IMR-90 (cell line): ENCODE measurements at regions not wholly inside any gene's neighbourhood (a gene's known extent, or its start where the extent isn't known, plus 50 kb on each side); places are given as distances from the start of the nearest gene placed in this dataset.

ENCODE experiments used
- ATAC-seq: fragments of 200-7000 bp; cut with Tn5 transposase; 2 replicates; pipeline ENCODE4 v1.9.1; 2020; ENCODE audit warnings: low read depth, mild to moderate bottlenecking, moderate library complexity
- BruUV-seq: library from RNA; stranded (reverse); fragments of 400-500 nt; replicated peaks from 2 replicates; lab custom pipeline; 2021; lab: Mats Ljungman, UMichigan
- CTCF ChIA-PET: fragments of 300-600 bp; formaldehyde crosslinking; extraction: SDS; loops from one replicate; lab custom pipeline; 2021; ENCODE audit warnings: antibody characterized with exemption; lab: Yijun Ruan, JAX
- POLR2A ChIA-PET: fragments of 300-600 bp; sonication (Branson Sonifier 250); formaldehyde crosslinking; loops from one replicate; lab custom pipeline; 2022; ENCODE audit warnings: antibody characterized with exemption; ENCODE audit not compliant: unreplicated experiment; lab: Charles Lee
- DNase-seq: peaks from one replicate; pipeline ENCODE4 v3.0.0; 2013
- H2AFZ ChIP-seq: replicated peaks from 2 replicates; pipeline ENCODE3; 2013; ENCODE audit warnings: low read length, mild to moderate bottlenecking; ENCODE audit not compliant: poor library complexity
- H2AK5ac ChIP-seq: 2 replicates; pipeline ENCODE4 v1.6.1; 2013; ENCODE audit warnings: low read depth, low read length, inconsistent platforms
- H2AK9ac ChIP-seq: replicated peaks from 2 replicates; pipeline ENCODE3; 2013; ENCODE audit warnings: mild to moderate bottlenecking, low read depth, low read length, moderate library complexity; ENCODE audit not compliant: poor library complexity
- H2BK120ac ChIP-seq: 2 replicates; pipeline ENCODE4 v1.6.1; 2013; ENCODE audit warnings: low read depth, low read length, inconsistent platforms
- H2BK15ac ChIP-seq: 3 replicates; pipeline ENCODE4 v1.6.1; 2013; ENCODE audit warnings: low read depth, low read length, inconsistent platforms
- H2BK20ac ChIP-seq: 2 replicates; pipeline ENCODE4 v1.6.1; 2013; ENCODE audit warnings: low read depth, mild to moderate bottlenecking, inconsistent platforms, low read length, moderate library complexity
- H2BK5ac ChIP-seq: 2 replicates; pipeline ENCODE4 v1.6.1; 2013; ENCODE audit warnings: mild to moderate bottlenecking, low read depth, low read length, inconsistent platforms; ENCODE audit not compliant: poor library complexity, severe bottlenecking
- H3K14ac ChIP-seq: replicated peaks from 2 replicates; pipeline ENCODE4 v1.6.1; 2013; ENCODE audit warnings: low read depth, low read length, inconsistent platforms
- H3K18ac ChIP-seq: 2 replicates; pipeline ENCODE4 v1.6.1; 2013; ENCODE audit warnings: low read depth, low read length, control low read depth
- H3K23ac ChIP-seq: 2 replicates; pipeline ENCODE4 v1.6.1; 2013; ENCODE audit warnings: low read depth, low read length, inconsistent platforms
- H3K27ac ChIP-seq: 2 replicates; pipeline ENCODE4 v1.5.1; 2013; ENCODE audit warnings: mild to moderate bottlenecking, control low read depth, low read length; ENCODE audit not compliant: insufficient read depth
- H3K27me3 ChIP-seq: 2 replicates; pipeline ENCODE4 v1.6.1; 2013; ENCODE audit warnings: low read length; ENCODE audit not compliant: control insufficient read depth, insufficient read depth
- H3K36me3 ChIP-seq: 2 replicates; pipeline ENCODE4 v1.6.1; 2013; ENCODE audit warnings: low read length, mixed read lengths; ENCODE audit not compliant: control insufficient read depth, insufficient read depth
- H3K4ac ChIP-seq: 2 replicates; pipeline ENCODE4 v1.6.1; 2013; ENCODE audit warnings: low read depth, low read length, inconsistent platforms
- H3K4me1 ChIP-seq: 2 replicates; pipeline ENCODE4 v1.6.1; 2013; ENCODE audit warnings: low read length, mixed read lengths; ENCODE audit not compliant: control insufficient read depth, insufficient read depth
- H3K4me2 ChIP-seq: 2 replicates; pipeline ENCODE4 v1.6.1; 2013; ENCODE audit warnings: low read depth, mild to moderate bottlenecking, control low read depth, low read length, moderate library complexity
- H3K4me3 ChIP-seq: 2 replicates; pipeline ENCODE4 v1.5.1; 2013; ENCODE audit warnings: low read depth, mild to moderate bottlenecking, control low read depth, low read length, moderate library complexity; ENCODE audit not compliant: insufficient read depth
- H3K56ac ChIP-seq: 2 replicates; pipeline ENCODE4 v1.6.1; 2013; ENCODE audit warnings: low read length, inconsistent platforms; ENCODE audit not compliant: insufficient read depth; ENCODE audit errors: extremely low read depth
- H3K79me1 ChIP-seq, 2 experiments: 2 replicates each; pipeline ENCODE4 v1.6.1; 2013; ENCODE audit warnings: low read length in 2 of 2, inconsistent platforms in 1 of 2, low read depth in 1 of 2
- H3K9ac ChIP-seq: 2 replicates; pipeline ENCODE4 v1.6.1; 2013; ENCODE audit warnings: low read depth, low read length, control low read depth
- H3K9me1 ChIP-seq: 2 replicates; pipeline ENCODE4 v1.6.1; 2013; ENCODE audit warnings: low read length, inconsistent platforms; ENCODE audit not compliant: insufficient read depth
- H3K9me3 ChIP-seq: 2 replicates; pipeline ENCODE4 v1.6.1; 2013; ENCODE audit warnings: low read length; ENCODE audit not compliant: control insufficient read depth, insufficient read depth
- H4K20me1 ChIP-seq: 2 replicates; pipeline ENCODE4 v1.6.1; 2013; ENCODE audit warnings: low read length, inconsistent platforms; ENCODE audit not compliant: insufficient read depth
- H4K5ac ChIP-seq: 2 replicates; pipeline ENCODE4 v1.6.1; 2013; ENCODE audit warnings: mild to moderate bottlenecking, low read depth, low read length, control low read depth
- H4K8ac ChIP-seq, 2 experiments: 2 replicates each; pipeline ENCODE4 v1.6.1; 2013; ENCODE audit warnings: low read depth in 2 of 2, low read length in 2 of 2, control low read depth in 1 of 2, inconsistent platforms in 1 of 2
- H4K91ac ChIP-seq: 2 replicates; pipeline ENCODE4 v1.6.1; 2013; ENCODE audit warnings: low read depth, low read length, inconsistent platforms; ENCODE audit not compliant: insufficient read depth
- BHLHE40 ChIP-seq: fragments of 150-350 bp; IDR thresholded peaks from 2 replicates; pipeline ENCODE4 v1.6.1; 2016; ENCODE audit warnings: mild to moderate bottlenecking, low read depth, low read length
- CEBPB ChIP-seq: IDR thresholded peaks from 2 replicates; pipeline ENCODE4 v1.6.1; 2012; ENCODE audit warnings: low read depth, low read length, improper control_type of control experiment
- CTCF ChIP-seq: conservative IDR thresholded peaks from 2 replicates; pipeline ENCODE4 v1.5.1; 2012; ENCODE audit warnings: mild to moderate bottlenecking, low read depth, low read length, improper control_type of control experiment
- ELK1 ChIP-seq: fragments of 150-350 bp; IDR thresholded peaks from 2 replicates; pipeline ENCODE4 v1.6.1; 2016; ENCODE audit warnings: low read depth, mild to moderate bottlenecking, low read length, moderate library complexity, borderline replicate concordance
- FOS ChIP-seq: fragments of 150-350 bp; IDR thresholded peaks from 2 replicates; pipeline ENCODE4 v1.6.1; 2016; ENCODE audit warnings: low read depth, low read length
- MAFK ChIP-seq: IDR thresholded peaks from 2 replicates; pipeline ENCODE4 v1.6.1; 2012; ENCODE audit warnings: low read depth, low read length, improper control_type of control experiment
- NFE2L2 ChIP-seq: fragments of 150-350 bp; IDR thresholded peaks from 2 replicates; pipeline ENCODE4 v1.6.1; 2016; ENCODE audit warnings: low read depth, mild to moderate bottlenecking, low read length
- POLR2A ChIP-seq: IDR thresholded peaks from 2 replicates; pipeline ENCODE4 v1.6.1; 2012; ENCODE audit warnings: mild to moderate bottlenecking, low read depth, low read length
- RAD21 ChIP-seq: IDR thresholded peaks from 2 replicates; pipeline ENCODE4 v1.6.1; 2012; ENCODE audit warnings: low read length, improper control_type of control experiment
- RCOR1 ChIP-seq: IDR thresholded peaks from 2 replicates; pipeline ENCODE4 v1.6.1; 2012; ENCODE audit warnings: mild to moderate bottlenecking, low read length, improper control_type of control experiment; ENCODE audit not compliant: insufficient replicate concordance
- SMC3 ChIP-seq: fragments of 150-350 bp; IDR thresholded peaks from 2 replicates; pipeline ENCODE4 v1.6.1; 2016; ENCODE audit warnings: low read depth, mild to moderate bottlenecking, antibody characterized with exemption, low read length, moderate library complexity
- USF2 ChIP-seq: fragments of 150-350 bp; IDR thresholded peaks from 2 replicates; pipeline ENCODE4 v1.6.1; 2017; ENCODE audit warnings: mild to moderate bottlenecking, antibody characterized with exemption, low read length, low read depth
- WGBS, 2 experiments: methylation state at CpG; one replicate each; pipeline versions ENCODE4 v1.1.5 to v1.1.7; 2013; ENCODE audit warnings: missing lambda C conversion rate in 2 of 2; ENCODE audit not compliant: insufficient read length in 1 of 2; ENCODE audit errors: extremely low coverage in 2 of 2; 5-methylcytosine and 5-hydroxymethylcytosine counted together
- dilution Hi-C: fragments of 300-500 bp; cut with HindIII; formaldehyde crosslinking; loops from one replicate; pipeline ENCODE4 v1.14.3; 2018; ENCODE audit warnings: low sequenced_read_pairs; ENCODE audit not compliant: unreplicated experiment
- in situ Hi-C: fragments of 300-500 bp; cut with MboI; formaldehyde crosslinking; loops from 3 replicates; pipeline ENCODE4 v1.14.3; 2019; ENCODE audit warnings: low sequenced_read_pairs, inconsistent platforms, mixed read lengths
- intact Hi-C: fragments of 100-400 bp; cut with micrococcal nuclease; formaldehyde crosslinking; loops from 2 replicates; pipeline ENCODE4 v1.10.0; 2022

GRCh38 chr21:35321322-35322200, 272.5 kb upstream of the RUNX1 start:
- H3K36me3 ChIP-seq = no peaks in the 10 kb centered on the region
- no peak overlapping the region for H3K23ac ChIP-seq
- H3K4ac ChIP-seq = no peak overlapping the region
- dilution Hi-C loops (no loop called here), in situ Hi-C loops (no loop called here), intact Hi-C loops (no loop called here)
- H3K9ac ChIP-seq = no peak overlapping the region
- no peaks in the 10 kb centered on the region for H3K79me1 ChIP-seq
- peaks cover 16% of the 10 kb centered on the region; the same call in 1 of the 2 replicates for H3K9me1 ChIP-seq
- no TSS peak for BruUV-seq
- WGBS, 2 experiments = 60% methylated on average over 1 of the region's 8 CpGs; no CpG with 5 or more reads in 1 of the 2 experiments
- no peak overlapping the region for H3K4me2 ChIP-seq
- no peak overlapping the region for H2BK5ac ChIP-seq
- H3K56ac ChIP-seq = no peak overlapping the region
- no peaks in the 10 kb centered on the region for H4K20me1 ChIP-seq
- H3K4me1 ChIP-seq = peaks cover 17% of the 10 kb centered on the region
- H3K9me3 ChIP-seq = no peaks in the 10 kb centered on the region
- ChIA-PET CTCF (no interaction called here), POLR2A (no interaction called here)
- no peak overlapping the region for H4K5ac ChIP-seq
- DNase-seq (no peak), ATAC-seq (no peak)
- H3K27ac ChIP-seq = no peak overlapping the region
- H2AFZ ChIP-seq = no peak overlapping the region
- no peak overlapping the region for H4K8ac ChIP-seq
- H2BK15ac ChIP-seq = no peak overlapping the region
- no peak overlapping the region for H2BK120ac ChIP-seq
- H3K14ac ChIP-seq = no peak overlapping the region
- H4K91ac ChIP-seq = no peak overlapping the region
- H3K27me3 ChIP-seq = no peaks in the 10 kb centered on the region
- H3K4me3 ChIP-seq = no peak overlapping the region
- H2AK9ac ChIP-seq = no peak overlapping the region
- no peak overlapping the region for H2BK20ac ChIP-seq
- H2AK5ac ChIP-seq = no peak overlapping the region
- TF ChIP-seq NFE2L2 = no peak
- no peak for TF ChIP-seq RCOR1
- TF ChIP-seq MAFK = no peak
- TF ChIP-seq CTCF = no peak
- TF ChIP-seq CEBPB = no peak
- TF ChIP-seq USF2 = no peak
- no peak for TF ChIP-seq RAD21
- TF ChIP-seq ELK1 = no peak
- TF ChIP-seq SMC3 = no peak
- no peak for TF ChIP-seq POLR2A
- TF ChIP-seq FOS = no peak
- no peak for TF ChIP-seq BHLHE40
- no peak overlapping the region for H3K18ac ChIP-seq
